Natural killer cell (primary cell): ENCODE measurements at regions not wholly inside any gene's neighbourhood (a gene's known extent, or its start where the extent isn't known, plus 50 kb on each side); places are given as distances from the start of the nearest gene placed in this dataset.

Experiments used
- ATAC-seq, 3 donors: fragments of 150-1000 bp in 2 of 3; fragments of 200-7000 bp in 1 of 3; cut with Tn5 transposase; 1 replicate in 1 of 3; 2 replicates in 2 of 3; pipeline ENCODE4 v1.10.0; 2021; ENCODE audit warnings: mild to moderate bottlenecking in 2 of 3, moderate library complexity in 2 of 3
- DNase-seq, 2 donors: peaks; one replicate each; pipeline versions ENCODE4 v3.0.0 to v3.0.0-alpha.2; 2013 to 2021; ENCODE audit warnings: mixed read lengths in 1 of 2
- H3K27ac ChIP-seq: one replicate; pipeline ENCODE4 v1.5.1; 2013; ENCODE audit warnings: mild to moderate bottlenecking, low read length
- H3K27me3 ChIP-seq: one replicate; pipeline ENCODE4 v1.6.1; 2013; ENCODE audit warnings: low read length; ENCODE audit not compliant: control insufficient read depth, insufficient read depth
- H3K36me3 ChIP-seq: one replicate; pipeline ENCODE4 v1.6.1; 2013; ENCODE audit warnings: low read length; ENCODE audit not compliant: control insufficient read depth, insufficient read depth
- H3K4me1 ChIP-seq: one replicate; pipeline ENCODE4 v1.6.1; 2013; ENCODE audit warnings: low read length; ENCODE audit not compliant: control insufficient read depth, insufficient read depth
- H3K4me3 ChIP-seq: one replicate; pipeline ENCODE4 v1.5.1; 2013; ENCODE audit warnings: low read length
- H3K9me3 ChIP-seq: one replicate; pipeline ENCODE4 v1.6.1; 2013; ENCODE audit warnings: low read length; ENCODE audit not compliant: control insufficient read depth, insufficient read depth
- H3K27ac Mint-ChIP-seq, 2 donors: one replicate each; pipeline ENCODE4 v1.8.0; 2022; ENCODE audit warnings: mild to moderate bottlenecking in 2 of 2, mixed read lengths in 2 of 2, moderate library complexity in 1 of 2
- H3K27me3 Mint-ChIP-seq, 2 donors: one replicate each; pipeline ENCODE4 v1.8.0; 2022; ENCODE audit warnings: low read depth in 2 of 2, mixed read lengths in 2 of 2
- H3K36me3 Mint-ChIP-seq: one replicate; pipeline ENCODE4 v1.8.0; 2022; ENCODE audit warnings: mixed read lengths
- H3K4me1 Mint-ChIP-seq, 2 donors: one replicate each; pipeline ENCODE4 v1.8.0; 2022; ENCODE audit warnings: mixed read lengths in 2 of 2
- H3K4me3 Mint-ChIP-seq: one replicate; pipeline ENCODE4 v1.8.0; 2022; ENCODE audit warnings: mild to moderate bottlenecking, moderate library complexity, mixed read lengths
- H3K9me3 Mint-ChIP-seq, 2 donors: one replicate each; pipeline ENCODE4 v1.8.0; 2022; ENCODE audit warnings: mixed read lengths in 2 of 2
- WGBS: methylation state at CpG from one replicate; pipeline ENCODE4 v1.1.7; 2013; ENCODE audit warnings: missing lambda C conversion rate; ENCODE audit not compliant: insufficient coverage; 5-methylcytosine and 5-hydroxymethylcytosine counted together
- intact Hi-C: fragments of 100-400 bp; cut with micrococcal nuclease; formaldehyde crosslinking; loops from one replicate; pipeline ENCODE4 v1.14.2; 2022
- TF ChIP-seq, protein P1 (sequence below): fragments of 200-600 bp; IDR thresholded peaks from one replicate; pipeline ENCODE4 v1.8.0; 2022; ENCODE audit warnings: antibody characterized with exemption

DNA sequence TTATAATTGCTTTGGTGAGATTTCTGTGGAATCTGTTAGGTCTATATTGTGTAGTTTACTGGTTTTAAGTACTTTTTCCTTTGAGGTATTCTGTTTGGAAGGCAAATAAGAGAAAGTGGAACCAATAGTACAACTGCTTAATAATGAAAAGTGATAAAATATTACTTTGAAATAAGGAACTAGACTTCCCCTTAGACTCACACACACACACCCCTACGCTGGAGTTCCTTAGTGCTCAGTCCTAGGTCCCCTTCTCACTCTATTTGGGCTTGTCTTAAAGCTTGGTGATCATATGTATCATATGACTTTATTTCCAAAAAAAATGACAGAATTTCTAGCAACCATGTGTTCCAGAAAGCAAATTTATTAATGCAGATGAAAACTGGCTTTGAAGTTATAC lies 494.0 kb upstream of the TGFBR2 start:
- Mint-ChIP-seq H3K9me3 (no peaks in the 10 kb centered on the region), H3K27me3 (peaks cover 0 to 17% of the 10 kb centered on the region in 2 donors), H3K36me3 (no peaks in the 10 kb centered on the region), H3K4me3 (no peak overlapping the region), H3K27ac (no peak overlapping the region), H3K4me1 (no peaks in the 10 kb centered on the region)
- TF ChIP-seq, protein P1, sequence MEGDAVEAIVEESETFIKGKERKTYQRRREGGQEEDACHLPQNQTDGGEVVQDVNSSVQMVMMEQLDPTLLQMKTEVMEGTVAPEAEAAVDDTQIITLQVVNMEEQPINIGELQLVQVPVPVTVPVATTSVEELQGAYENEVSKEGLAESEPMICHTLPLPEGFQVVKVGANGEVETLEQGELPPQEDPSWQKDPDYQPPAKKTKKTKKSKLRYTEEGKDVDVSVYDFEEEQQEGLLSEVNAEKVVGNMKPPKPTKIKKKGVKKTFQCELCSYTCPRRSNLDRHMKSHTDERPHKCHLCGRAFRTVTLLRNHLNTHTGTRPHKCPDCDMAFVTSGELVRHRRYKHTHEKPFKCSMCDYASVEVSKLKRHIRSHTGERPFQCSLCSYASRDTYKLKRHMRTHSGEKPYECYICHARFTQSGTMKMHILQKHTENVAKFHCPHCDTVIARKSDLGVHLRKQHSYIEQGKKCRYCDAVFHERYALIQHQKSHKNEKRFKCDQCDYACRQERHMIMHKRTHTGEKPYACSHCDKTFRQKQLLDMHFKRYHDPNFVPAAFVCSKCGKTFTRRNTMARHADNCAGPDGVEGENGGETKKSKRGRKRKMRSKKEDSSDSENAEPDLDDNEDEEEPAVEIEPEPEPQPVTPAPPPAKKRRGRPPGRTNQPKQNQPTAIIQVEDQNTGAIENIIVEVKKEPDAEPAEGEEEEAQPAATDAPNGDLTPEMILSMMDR = no peak
- no peaks in the 10 kb centered on the region for H3K27me3 ChIP-seq
- H3K4me1 ChIP-seq = no peaks in the 10 kb centered on the region
- no peaks in the 10 kb centered on the region for H3K36me3 ChIP-seq
- no CpG with 5 or more reads among the region's 1 CpG for WGBS
- intact Hi-C loops = loop anchor here (10.0 kb wide), 1 partner anchor 642 kb away; no protein-coding TSS in a partner anchor
- no peak for ATAC-seq
- no peak overlapping the region for H3K27ac ChIP-seq
- DNase-seq = no peak
- H3K4me3 ChIP-seq = no peak overlapping the region
- H3K9me3 ChIP-seq = no peaks in the 10 kb centered on the region

DNA sequence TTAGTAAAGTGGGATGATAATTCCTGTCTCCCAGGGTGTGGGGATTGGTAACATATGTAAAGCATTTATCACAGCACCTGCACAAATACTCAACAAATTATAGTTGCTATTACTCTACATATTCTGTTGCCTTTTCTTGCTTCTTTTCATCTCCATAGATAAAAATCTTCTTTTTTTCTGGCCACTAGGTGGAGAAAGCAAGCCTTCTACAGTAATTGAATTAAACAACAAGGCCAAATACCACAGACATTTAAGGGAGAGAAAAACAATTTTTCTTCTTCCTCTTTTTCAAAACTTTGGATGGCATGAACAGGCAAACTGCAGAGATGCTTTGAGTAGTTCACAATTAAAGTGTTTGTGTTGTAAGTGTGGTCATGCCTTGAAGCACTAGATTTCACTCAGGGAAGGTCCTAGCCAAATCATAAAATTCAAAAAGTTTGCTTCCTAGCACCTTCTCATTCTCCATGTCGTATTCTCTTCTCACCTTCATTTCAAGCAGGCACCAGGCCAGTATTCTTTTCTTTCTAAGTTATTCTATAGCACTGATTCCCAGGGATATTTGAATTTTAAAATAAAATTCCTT lies 493.4 kb upstream of the TGFBR2 start:
- ATAC-seq (no peak), DNase-seq (peak in 1 of 2 donors; percentile 64)
- no peak overlapping the region for H3K4me3 ChIP-seq
- 93% methylated on average over 1 of the region's 1 CpG for WGBS
- H3K4me3 Mint-ChIP-seq = no peak overlapping the region
- no peaks in the 10 kb centered on the region for H3K36me3 ChIP-seq
- peaks cover 0 to 17% of the 10 kb centered on the region in 2 donors for H3K27me3 Mint-ChIP-seq
- no peaks in the 10 kb centered on the region for H3K4me1 Mint-ChIP-seq
- no peak overlapping the region for H3K27ac ChIP-seq
- no peak overlapping the region for H3K27ac Mint-ChIP-seq
- H3K36me3 Mint-ChIP-seq = no peaks in the 10 kb centered on the region
- H3K9me3 Mint-ChIP-seq = no peaks in the 10 kb centered on the region
- no peaks in the 10 kb centered on the region for H3K27me3 ChIP-seq
- intact Hi-C loops = loop anchor here (1.0 to 10.0 kb wide), 2 partner anchors 580 to 642 kb away; no protein-coding TSS in a partner anchor
- TF ChIP-seq, protein P1 = no peak
- H3K4me1 ChIP-seq = no peaks in the 10 kb centered on the region
- no peaks in the 10 kb centered on the region for H3K9me3 ChIP-seq

GRCh38 chr3:30113906-30114305 lies 492.5 kb upstream of the TGFBR2 start:
- no peak overlapping the region for H3K4me3 Mint-ChIP-seq
- DNase-seq = no peak
- H3K9me3 Mint-ChIP-seq = no peaks in the 10 kb centered on the region
- TF ChIP-seq, protein P1 = no peak
- no peak overlapping the region for H3K27ac Mint-ChIP-seq
- Histone ChIP-seq H3K9me3 (no peaks in the 10 kb centered on the region), H3K4me3 (no peak overlapping the region), H3K4me1 (no peaks in the 10 kb centered on the region), H3K27ac (no peak overlapping the region), H3K27me3 (no peaks in the 10 kb centered on the region), H3K36me3 (no peaks in the 10 kb centered on the region)
- WGBS = 60% methylated on average over 1 of the region's 3 CpGs
- intact Hi-C loops = loop anchor here (1.0 to 10.0 kb wide), 2 partner anchors 579 to 641 kb away; no protein-coding TSS in a partner anchor
- no peaks in the 10 kb centered on the region for H3K4me1 Mint-ChIP-seq
- peaks cover 0 to 17% of the 10 kb centered on the region in 2 donors for H3K27me3 Mint-ChIP-seq
- ATAC-seq = no peak
- H3K36me3 Mint-ChIP-seq = no peaks in the 10 kb centered on the region

DNA sequence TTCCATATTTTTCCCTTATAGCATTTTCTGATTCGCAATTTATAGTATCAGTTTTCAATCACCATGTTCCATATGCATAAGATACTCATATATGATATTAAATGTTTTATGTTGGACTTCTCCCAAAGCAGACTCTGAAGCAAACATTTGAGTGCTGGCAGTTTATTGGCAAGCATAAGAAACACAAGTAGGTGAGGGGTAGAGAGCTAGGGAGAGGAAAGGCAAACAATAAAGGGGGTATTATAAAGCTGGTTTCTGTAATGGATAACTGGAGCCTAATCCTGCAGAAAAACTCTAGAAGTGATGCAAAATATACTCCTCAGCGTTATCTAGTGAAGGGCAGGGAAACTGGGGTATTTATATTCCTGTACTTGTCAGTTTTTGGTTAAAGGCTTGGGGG lies 491.5 kb upstream of the TGFBR2 start:
- no peaks in the 10 kb centered on the region for H3K36me3 ChIP-seq
- no peak overlapping the region for H3K27ac ChIP-seq
- H3K9me3 ChIP-seq = no peaks in the 10 kb centered on the region
- no peaks in the 10 kb centered on the region for H3K4me1 Mint-ChIP-seq
- H3K9me3 Mint-ChIP-seq = no peaks in the 10 kb centered on the region
- no peak overlapping the region for H3K27ac Mint-ChIP-seq
- H3K27me3 ChIP-seq = no peaks in the 10 kb centered on the region
- peaks cover 0 to 9% of the 10 kb centered on the region in 2 donors for H3K27me3 Mint-ChIP-seq
- 75% methylated on average over 1 of the region's 2 CpGs for WGBS
- ATAC-seq (no peak), DNase-seq (no peak)
- no peak overlapping the region for H3K4me3 Mint-ChIP-seq
- no peaks in the 10 kb centered on the region for H3K36me3 Mint-ChIP-seq
- H3K4me3 ChIP-seq = no peak overlapping the region
- intact Hi-C loops = loop anchor here (10.0 kb wide), 1 partner anchor 640 kb away; no protein-coding TSS in a partner anchor
- TF ChIP-seq, protein P1 = no peak
- H3K4me1 ChIP-seq = no peaks in the 10 kb centered on the region
